CD8-positive, alpha-beta memory T cell (primary cell): ENCODE measurements at regions not wholly inside any gene's neighbourhood (a gene's known extent, or its start where the extent isn't known, plus 50 kb on each side); places are given as distances from the start of the nearest gene placed in this dataset.

Experiments
- CTCF ChIA-PET: fragments of 350-600 bp; sonication (Branson Sonifier 250); formaldehyde crosslinking; loops from one replicate; lab custom pipeline; 2021; ENCODE audit warnings: antibody characterized with exemption; lab: Charles Lee
- POLR2A ChIA-PET: fragments of 350-600 bp; sonication (Branson Sonifier 250); formaldehyde crosslinking; loops from one replicate; lab custom pipeline; 2021; ENCODE audit warnings: antibody characterized with exemption; lab: Charles Lee
- DNase-seq, 5 donors: peaks; one replicate each; pipeline versions ENCODE4 v3.0.0 to v3.0.0-alpha.2; 2020 to 2022; ENCODE audit warnings: mixed read lengths in 1 of 5
- H3K27ac ChIP-seq: one replicate; pipeline ENCODE4 v1.7.0; 2013; ENCODE audit warnings: low read depth, mild to moderate bottlenecking, low read length, moderate library complexity
- H3K27me3 ChIP-seq: 2 replicates; pipeline ENCODE4 v1.7.0; 2013; ENCODE audit warnings: low read length, mild to moderate bottlenecking; ENCODE audit not compliant: insufficient read depth, poor library complexity, severe bottlenecking
- H3K36me3 ChIP-seq: 2 replicates; pipeline ENCODE4 v1.7.0; 2013; ENCODE audit warnings: mild to moderate bottlenecking, low read length, moderate library complexity; ENCODE audit not compliant: insufficient read depth
- H3K4me1 ChIP-seq: 2 replicates; pipeline ENCODE4 v1.7.0; 2013; ENCODE audit warnings: mild to moderate bottlenecking, low read length, moderate library complexity; ENCODE audit not compliant: insufficient read depth
- H3K4me3 ChIP-seq: 2 replicates; pipeline ENCODE4 v1.7.0; 2013; ENCODE audit warnings: mild to moderate bottlenecking, low read length
- H3K9me3 ChIP-seq: 2 replicates; pipeline ENCODE4 v1.7.0; 2013; ENCODE audit warnings: mild to moderate bottlenecking, low read length
- H3K27ac Mint-ChIP-seq, 8 donors: one replicate each; pipeline ENCODE4 v1.8.0; 2020 to 2021; ENCODE audit warnings: mixed read lengths in 8 of 8, mild to moderate bottlenecking in 6 of 8, inconsistent platforms in 3 of 8, moderate library complexity in 3 of 8
- H3K27me3 Mint-ChIP-seq, 2 donors: one replicate each; pipeline ENCODE4 v1.8.0; 2020 to 2021; ENCODE audit warnings: mixed read lengths in 2 of 2, mild to moderate bottlenecking in 1 of 2, moderate library complexity in 1 of 2
- H3K36me3 Mint-ChIP-seq, 3 donors: one replicate each; pipeline ENCODE4 v1.8.0; 2020 to 2021; ENCODE audit warnings: mixed read lengths in 3 of 3, inconsistent platforms in 1 of 3, mild to moderate bottlenecking in 1 of 3
- H3K4me1 Mint-ChIP-seq, 3 donors: one replicate each; pipeline ENCODE4 v1.8.0; 2020 to 2021; ENCODE audit warnings: mixed read lengths in 3 of 3, inconsistent platforms in 1 of 3, mild to moderate bottlenecking in 1 of 3
- H3K4me3 Mint-ChIP-seq, 7 donors: one replicate each; pipeline ENCODE4 v1.8.0; 2020 to 2021; ENCODE audit warnings: mixed read lengths in 7 of 7, mild to moderate bottlenecking in 6 of 7, moderate library complexity in 4 of 7, inconsistent platforms in 2 of 7
- H3K9me3 Mint-ChIP-seq, 5 donors: one replicate each; pipeline ENCODE4 v1.8.0; 2020 to 2022; ENCODE audit warnings: mixed read lengths in 5 of 5, mild to moderate bottlenecking in 3 of 5, moderate library complexity in 2 of 5, inconsistent platforms in 1 of 5

- CTCF ChIA-PET, result interaction anchor here (0.8 kb wide), 1 partner anchor 9 kb away, joined by 3 read pairs; no protein-coding TSS in a partner anchor
- Histone ChIP-seq H3K4me3 (no peak overlapping the region), H3K9me3 (no peaks in the 10 kb centered on the region), H3K27ac (no peak overlapping the region), H3K4me1 (no peaks in the 10 kb centered on the region), H3K36me3 (no peaks in the 10 kb centered on the region), H3K27me3 (no peaks in the 10 kb centered on the region)
- Mint-ChIP-seq H3K4me3 (no peak overlapping the region), H3K4me1 (no peaks in the 10 kb centered on the region), H3K9me3 (peaks cover 2 to 15% (median 5%) of the 10 kb centered on the region in 5 donors), H3K27me3 (peaks cover 0 to 2% of the 10 kb centered on the region in 2 donors), H3K36me3 (no peaks in the 10 kb centered on the region), H3K27ac (no peak overlapping the region)
- DNase-seq, result no peak
- POLR2A ChIA-PET, result no interaction called here
Observed at GRCh38 chr13:107370015-107370785, 802.3 kb upstream of the ARGLU1 start.

GRCh38 chr13:107367258-107367657 is 799.3 kb upstream of the ARGLU1 start:
- no peak for DNase-seq
- H3K4me1 Mint-ChIP-seq, result no peaks in the 10 kb centered on the region
- peaks cover 2 to 16% (median 12%) of the 10 kb centered on the region in 5 donors for H3K9me3 Mint-ChIP-seq
- no peaks in the 10 kb centered on the region for H3K36me3 Mint-ChIP-seq
- peaks cover 0 to 2% of the 10 kb centered on the region in 2 donors for H3K27me3 Mint-ChIP-seq
- H3K27ac Mint-ChIP-seq, result no peak overlapping the region
- Histone ChIP-seq H3K9me3 (no peaks in the 10 kb centered on the region), H3K4me1 (no peaks in the 10 kb centered on the region), H3K27me3 (no peaks in the 10 kb centered on the region), H3K4me3 (no peak overlapping the region), H3K36me3 (no peaks in the 10 kb centered on the region), H3K27ac (no peak overlapping the region)
- H3K4me3 Mint-ChIP-seq, result no peak overlapping the region
- ChIA-PET CTCF (no interaction called here), POLR2A (no interaction called here)

- Histone ChIP-seq H3K4me3 (no peak overlapping the region), H3K36me3 (no peaks in the 10 kb centered on the region), H3K9me3 (no peaks in the 10 kb centered on the region), H3K27me3 (no peaks in the 10 kb centered on the region), H3K27ac (no peak overlapping the region), H3K4me1 (no peaks in the 10 kb centered on the region)
- Mint-ChIP-seq H3K9me3 (peaks cover 3 to 19% (median 7%) of the 10 kb centered on the region in 5 donors), H3K4me1 (no peaks in the 10 kb centered on the region), H3K36me3 (no peaks in the 10 kb centered on the region), H3K4me3 (no peak overlapping the region), H3K27ac (no peak overlapping the region), H3K27me3 (peaks cover 0 to 2% of the 10 kb centered on the region in 2 donors)
- CTCF ChIA-PET, result no interaction called here
- POLR2A ChIA-PET, result no interaction called here
- no peak for DNase-seq
Observed at GRCh38 chr13:107365466-107366215, 797.7 kb upstream of the ARGLU1 start.

- Histone ChIP-seq H3K27me3 (no peaks in the 10 kb centered on the region), H3K4me1 (no peaks in the 10 kb centered on the region), H3K9me3 (no peaks in the 10 kb centered on the region), H3K36me3 (no peaks in the 10 kb centered on the region), H3K4me3 (no peak overlapping the region), H3K27ac (no peak overlapping the region)
- Mint-ChIP-seq H3K27ac (no peak overlapping the region), H3K4me1 (no peaks in the 10 kb centered on the region), H3K27me3 (peaks cover 0 to 2% of the 10 kb centered on the region in 2 donors), H3K4me3 (no peak overlapping the region), H3K36me3 (no peaks in the 10 kb centered on the region), H3K9me3 (peaks cover 3 to 22% (median 7%) of the 10 kb centered on the region in 5 donors)
- ChIA-PET CTCF (no interaction called here), POLR2A (no interaction called here)
- DNase-seq, result no peak
Observed at GRCh38 chr13:107364658-107365057, 796.7 kb upstream of the ARGLU1 start.

GRCh38 chr13:107361666-107362065 is 793.7 kb upstream of the ARGLU1 start:
- Histone ChIP-seq H3K27ac (no peak overlapping the region), H3K4me3 (no peak overlapping the region), H3K36me3 (no peaks in the 10 kb centered on the region), H3K27me3 (no peaks in the 10 kb centered on the region), H3K4me1 (no peaks in the 10 kb centered on the region), H3K9me3 (no peaks in the 10 kb centered on the region)
- Mint-ChIP-seq H3K27me3 (peaks cover 0 to 2% of the 10 kb centered on the region in 2 donors), H3K4me1 (no peaks in the 10 kb centered on the region), H3K27ac (no peak overlapping the region), H3K36me3 (no peaks in the 10 kb centered on the region), H3K4me3 (no peak overlapping the region), H3K9me3 (peaks cover 3 to 14% (median 7%) of the 10 kb centered on the region in 5 donors)
- ChIA-PET CTCF (no interaction called here), POLR2A (interaction anchor here (0.6 kb wide), 1 partner anchor 105 kb away, joined by 7 read pairs; no protein-coding TSS in a partner anchor)
- no peak for DNase-seq

GRCh38 chr13:107360010-107360409 is 792.1 kb upstream of the ARGLU1 start:
- POLR2A ChIA-PET, result no interaction called here

GRCh38 chr13:107358866-107359265 is 790.9 kb upstream of the ARGLU1 start:
- Mint-ChIP-seq H3K4me3 (no peak overlapping the region), H3K9me3 (peaks cover 5 to 12% (median 7%) of the 10 kb centered on the region in 5 donors), H3K4me1 (no peaks in the 10 kb centered on the region), H3K27ac (no peak overlapping the region), H3K36me3 (peaks cover 0 to 2% (median 0%) of the 10 kb centered on the region in 3 donors), H3K27me3 (no peaks in the 10 kb centered on the region)
- Histone ChIP-seq H3K9me3 (no peaks in the 10 kb centered on the region), H3K4me3 (no peak overlapping the region), H3K27me3 (no peaks in the 10 kb centered on the region), H3K27ac (no peak overlapping the region), H3K36me3 (no peaks in the 10 kb centered on the region), H3K4me1 (no peaks in the 10 kb centered on the region)
- ChIA-PET POLR2A (no interaction called here), CTCF (no interaction called here)
- no peak for DNase-seq

More at GRCh38 chr13:107360010-107360409, 792.1 kb upstream of the ARGLU1 start:
- H3K36me3 Mint-ChIP-seq, result peaks cover 0 to 1% (median 0%) of the 10 kb centered on the region in 3 donors
- H3K4me1 ChIP-seq, result no peaks in the 10 kb centered on the region
- no peak for DNase-seq
- no peaks in the 10 kb centered on the region for H3K4me1 Mint-ChIP-seq
- no peaks in the 10 kb centered on the region for H3K36me3 ChIP-seq
- no peaks in the 10 kb centered on the region for H3K27me3 Mint-ChIP-seq
- no peaks in the 10 kb centered on the region for H3K9me3 ChIP-seq
- H3K9me3 Mint-ChIP-seq, result peaks cover 4 to 7% (median 5%) of the 10 kb centered on the region in 5 donors
- no peak overlapping the region for H3K4me3 ChIP-seq
- H3K27ac ChIP-seq, result no peak overlapping the region
- H3K27ac Mint-ChIP-seq, result no peak overlapping the region
- H3K4me3 Mint-ChIP-seq, result no peak overlapping the region
- H3K27me3 ChIP-seq, result no peaks in the 10 kb centered on the region
- CTCF ChIA-PET, result no interaction called here

GRCh38 chr13:107351305-107351704 is 783.4 kb upstream of the ARGLU1 start:
- H3K27ac ChIP-seq, result no peak overlapping the region
- peaks cover 3 to 11% (median 9%) of the 10 kb centered on the region in 5 donors for H3K9me3 Mint-ChIP-seq
- no peak overlapping the region for H3K4me3 Mint-ChIP-seq
- ChIA-PET CTCF (no interaction called here), POLR2A (no interaction called here)
- H3K4me1 ChIP-seq, result no peaks in the 10 kb centered on the region
- no peak overlapping the region for H3K4me3 ChIP-seq
- no peak overlapping the region for H3K27ac Mint-ChIP-seq
- no peaks in the 10 kb centered on the region for H3K9me3 ChIP-seq
- H3K27me3 ChIP-seq, result no peaks in the 10 kb centered on the region
- DNase-seq, result no peak
- H3K4me1 Mint-ChIP-seq, result no peaks in the 10 kb centered on the region
- peaks cover 0 to 3% of the 10 kb centered on the region in 2 donors for H3K27me3 Mint-ChIP-seq
- H3K36me3 Mint-ChIP-seq, result peaks cover 0 to 2% (median 0%) of the 10 kb centered on the region in 3 donors
- H3K36me3 ChIP-seq, result no peaks in the 10 kb centered on the region
